G401 (cell line): ENCODE measurements at regions not wholly inside any gene's neighbourhood (a gene's known extent, or its start where the extent isn't known, plus 50 kb on each side); places are given as distances from the start of the nearest gene placed in this dataset.

Source experiments
- DNase-seq: peaks from one replicate; pipeline ENCODE4 v3.0.0-alpha.2; 2015; ENCODE audit warnings: low spot score
- in situ Hi-C: cut with HindIII; loops from 2 replicates; pipeline ENCODE4 v1.10.0; 2016; ENCODE audit warnings: low sequenced_read_pairs, mixed read lengths

- in situ Hi-C loops: no loop called here
- no peak for DNase-seq
Measured at GRCh38 chr3:116618930-116619329, 90.6 kb upstream of the TUSC7 start.

GRCh38 chr3:116630494-116630893, 79.1 kb upstream of the TUSC7 start:
- DNase-seq: no peak
- in situ Hi-C loops: no loop called here

- in situ Hi-C loops: no loop called here
- DNase-seq: no peak
Measured at GRCh38 chr3:116639641-116640040, 69.9 kb upstream of the TUSC7 start.

- in situ Hi-C loops: no loop called here
- no peak for DNase-seq
Measured at GRCh38 chr3:116640109-116640508, 69.5 kb upstream of the TUSC7 start.

DNA sequence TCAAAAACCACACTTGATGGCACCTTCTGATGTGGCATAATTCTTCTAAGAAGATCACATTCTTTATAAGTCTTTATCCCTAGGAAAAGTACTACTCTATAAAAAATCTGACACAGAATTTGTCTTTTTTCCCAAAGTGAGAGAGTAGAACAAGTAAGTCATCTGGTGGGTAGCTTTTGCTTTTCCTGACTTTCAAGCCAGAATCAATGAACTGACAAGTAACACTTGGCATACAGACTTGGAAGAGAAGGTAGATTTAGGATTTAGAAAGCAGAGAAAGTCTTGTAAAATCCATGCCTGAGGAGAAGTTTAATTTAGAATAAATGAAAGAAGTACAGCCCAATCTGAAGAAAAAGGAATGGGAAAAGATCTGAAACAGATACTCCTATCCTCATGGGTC, 66.6 kb upstream of the TUSC7 start:
- no peak for DNase-seq
- in situ Hi-C loops: no loop called here

- DNase-seq: no peak
- in situ Hi-C loops: no loop called here
Measured at GRCh38 chr3:116647996-116648395, 61.6 kb upstream of the TUSC7 start.
